GM21619 (cell line): ENCODE measurements at regions not wholly inside any gene's neighbourhood (a gene's known extent, or its start where the extent isn't known, plus 50 kb on each side); places are given as distances from the start of the nearest gene placed in this dataset.

Experiments used
- ATAC-seq: cut with Tn5 transposase; IDR thresholded peaks from one replicate; pipeline ENCODE4 v1.9.1; 2021; ENCODE audit not compliant: unreplicated experiment

DNA sequence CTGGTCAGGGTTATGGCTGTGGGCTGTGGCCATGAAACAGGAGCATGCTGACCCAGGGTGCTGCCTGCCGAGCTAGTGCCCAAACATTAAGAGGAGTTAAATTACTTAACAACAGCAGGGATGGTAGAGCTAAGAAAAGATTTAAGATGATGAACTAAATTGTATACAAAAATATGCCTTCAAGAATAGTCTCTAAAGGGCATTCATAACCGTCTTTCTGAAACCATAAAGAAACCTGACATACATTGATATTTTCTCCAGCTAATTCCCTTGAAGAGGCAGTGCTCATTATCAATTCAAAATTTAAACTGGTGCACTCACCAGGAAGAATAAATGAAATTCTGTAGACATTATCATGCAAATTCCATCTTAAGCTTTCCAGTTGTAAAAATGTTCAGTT, 265.8 kb upstream of the TAC1 start:
- ATAC-seq, result no peak

DNA sequence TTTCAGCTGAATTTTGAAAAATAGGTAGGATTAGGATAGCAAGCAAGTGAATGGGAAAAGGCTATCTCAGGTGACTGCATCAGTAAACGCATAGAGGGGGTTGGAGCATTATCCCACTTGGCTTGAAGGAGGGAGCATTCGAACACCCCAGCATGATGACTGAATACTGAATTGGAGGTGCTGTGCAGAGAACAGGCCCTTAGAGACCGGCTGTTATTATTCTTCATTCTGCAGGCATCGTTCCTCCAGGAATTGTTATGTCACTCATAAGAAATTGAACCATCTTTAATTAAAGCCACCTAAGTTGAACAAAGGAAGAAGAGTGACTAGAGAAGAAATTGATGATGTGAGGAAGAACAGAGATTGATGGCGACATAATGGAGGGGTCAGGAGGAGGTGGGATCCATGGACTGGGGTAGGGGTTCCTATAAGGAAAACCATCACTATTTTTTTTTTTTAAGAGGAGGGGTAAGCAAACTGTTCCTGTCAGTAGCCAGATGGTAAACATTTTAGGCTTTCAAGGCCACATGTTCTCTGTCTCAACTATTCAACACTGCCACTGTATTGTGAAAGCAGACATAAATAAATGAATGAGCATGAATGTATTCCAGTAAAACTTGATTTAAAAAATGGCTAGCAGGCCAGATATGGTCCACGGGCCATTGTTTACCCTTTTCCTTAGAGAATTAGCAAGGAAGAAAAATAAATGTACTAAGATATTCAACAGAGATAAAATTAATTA, 264.7 kb upstream of the TAC1 start:
- ATAC-seq, result no peak

DNA sequence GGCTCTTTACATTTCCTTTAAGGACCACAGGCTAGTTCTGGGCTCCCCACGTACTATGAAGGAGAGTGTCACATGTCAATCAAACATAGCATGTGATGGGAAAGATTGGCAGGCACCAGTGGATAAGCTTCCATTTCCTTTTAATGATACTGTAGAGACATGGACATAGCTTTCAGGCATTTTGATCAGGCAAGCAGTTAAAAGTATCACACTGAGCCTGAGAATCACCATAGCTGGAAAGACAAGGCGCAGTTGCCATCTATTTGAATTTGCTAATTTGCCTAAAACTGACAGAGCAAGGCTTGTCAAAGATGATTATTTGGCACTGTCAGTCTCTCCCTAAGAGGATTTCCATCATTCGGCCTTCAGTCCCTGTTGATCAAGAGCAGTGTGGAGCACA, 263.4 kb upstream of the TAC1 start:
- no peak for ATAC-seq

DNA sequence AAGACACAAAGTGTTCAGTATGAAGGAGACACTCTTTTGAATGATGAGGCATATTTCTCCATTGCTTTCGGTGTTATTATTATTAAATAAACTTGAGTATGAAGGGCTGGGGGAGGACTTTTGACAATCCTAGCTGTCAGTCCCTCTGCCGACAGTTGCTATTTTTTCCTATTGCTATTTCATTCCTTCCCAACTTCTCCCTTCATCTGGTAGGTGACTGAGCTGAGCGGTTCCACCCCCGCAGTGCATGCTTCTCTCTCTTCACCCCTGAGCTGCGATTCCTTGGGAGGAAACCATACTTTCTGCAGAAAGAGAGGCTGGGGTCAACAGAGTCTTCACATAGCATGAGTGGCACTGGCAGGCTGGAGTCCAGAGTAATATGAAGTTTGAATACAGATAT, 261.2 kb upstream of the TAC1 start:
- ATAC-seq, result no peak

DNA sequence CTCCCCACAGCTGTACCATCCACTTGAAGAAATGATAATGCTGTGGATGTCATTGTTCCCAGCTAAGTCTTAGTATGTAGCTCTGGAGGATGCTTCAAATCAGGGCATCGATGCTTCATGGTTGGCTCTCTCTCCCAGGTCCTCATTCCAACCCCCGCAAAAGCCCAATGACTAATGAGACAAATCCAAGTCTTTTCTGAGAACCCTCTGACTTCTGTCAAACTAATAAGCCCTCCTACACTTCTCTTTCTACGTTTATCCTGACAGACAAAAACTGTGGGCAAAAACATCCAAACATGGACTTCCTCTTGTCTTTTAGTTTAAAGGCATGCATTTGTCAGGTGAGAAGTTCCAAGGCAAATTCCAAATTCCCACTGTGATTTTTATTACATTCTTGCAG, 260.4 kb upstream of the TAC1 start:
- ATAC-seq, result no peak

DNA sequence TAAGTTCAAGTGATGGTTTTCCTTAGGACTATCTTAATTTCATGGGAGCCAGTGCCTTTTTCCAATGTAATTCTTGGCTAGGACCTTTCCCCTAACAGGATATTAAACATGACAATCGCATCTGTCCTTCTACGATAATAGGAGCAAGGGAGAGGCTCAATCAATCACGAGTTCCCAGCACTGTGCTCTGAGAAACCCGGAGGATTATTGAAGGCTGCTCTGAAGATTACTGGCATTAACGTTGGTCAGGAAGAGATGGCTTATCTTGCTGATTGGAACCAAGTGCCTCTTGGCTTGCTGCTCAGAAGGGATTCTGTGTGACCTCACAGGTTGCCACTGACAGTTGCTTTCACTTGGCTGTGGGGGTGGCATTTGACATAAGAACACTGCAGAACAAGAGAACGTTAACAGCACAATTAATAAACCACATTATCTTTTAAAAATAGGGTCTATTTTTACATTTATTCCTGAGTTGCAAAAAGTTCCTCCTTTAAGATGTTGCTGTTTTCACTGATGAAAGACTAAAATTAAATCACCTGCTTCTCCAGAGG, 252.1 kb upstream of the TAC1 start:
- ATAC-seq, result no peak

DNA sequence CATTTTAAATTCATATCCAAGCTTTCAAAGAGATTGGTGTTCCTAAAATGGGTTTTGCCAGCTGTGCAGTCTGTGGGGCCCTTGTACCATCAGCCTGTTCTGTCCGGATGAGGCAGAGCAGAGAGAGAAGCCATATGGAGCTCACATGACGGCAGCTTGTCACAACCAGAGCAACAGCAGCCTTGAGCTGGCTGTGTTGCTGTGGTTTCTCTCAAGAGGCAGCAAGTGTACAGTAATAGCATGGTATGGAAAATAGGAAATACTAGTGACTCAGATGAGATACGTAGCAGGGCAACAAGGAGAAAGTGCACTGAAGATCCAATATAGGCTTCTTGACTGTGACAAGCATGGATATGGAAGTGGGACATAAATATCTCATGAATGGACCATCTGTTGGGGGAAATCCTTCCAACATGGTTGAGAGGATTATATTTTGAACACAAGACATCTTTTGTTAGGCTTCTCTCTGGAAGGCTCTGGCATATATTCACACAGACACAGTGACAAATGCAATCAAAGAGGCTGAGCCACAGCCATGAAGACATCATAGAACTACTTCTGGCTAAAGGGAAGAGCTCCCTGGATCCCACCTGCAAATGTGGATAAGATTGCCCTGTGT, 251.0 kb upstream of the TAC1 start:
- ATAC-seq, result no peak

DNA sequence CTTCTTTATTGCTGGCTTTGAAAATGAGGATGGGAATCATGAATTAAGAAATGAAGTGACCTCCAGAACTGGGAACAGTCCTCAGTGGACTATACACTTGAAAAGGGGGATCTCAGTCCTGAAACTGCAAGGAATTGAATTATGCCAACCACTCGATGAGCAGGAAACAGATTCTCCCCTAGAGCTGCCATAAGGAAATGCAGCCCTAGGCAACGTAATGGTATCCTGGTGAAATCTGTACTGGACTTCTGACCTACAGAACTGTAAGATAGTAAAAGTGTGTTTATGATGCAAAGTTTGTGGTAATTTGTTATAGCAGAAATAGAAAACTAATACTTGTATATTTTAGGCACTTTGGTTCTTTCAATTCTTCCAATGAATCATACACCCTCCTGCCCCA, 236.4 kb upstream of the TAC1 start:
- no peak for ATAC-seq

DNA sequence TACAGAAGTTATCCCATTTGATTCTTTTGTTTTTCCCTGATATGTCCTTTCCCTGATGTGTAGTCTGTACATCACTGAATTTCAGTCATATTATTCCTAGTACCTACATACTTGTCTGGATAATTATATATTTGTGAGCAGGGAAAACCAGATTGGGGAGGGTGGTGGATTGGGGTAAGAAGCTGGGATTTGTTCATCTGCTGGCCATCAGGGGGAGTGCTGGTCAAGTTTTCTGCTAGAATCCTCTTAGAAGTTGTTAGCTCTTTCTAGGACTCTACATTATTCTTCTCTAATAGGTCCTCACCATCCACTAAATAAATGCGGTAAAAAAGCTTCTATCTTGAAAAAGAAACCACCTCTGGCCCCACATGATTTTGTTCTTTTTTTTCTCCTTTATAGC, 232.7 kb upstream of the TAC1 start:
- ATAC-seq, result no peak

DNA sequence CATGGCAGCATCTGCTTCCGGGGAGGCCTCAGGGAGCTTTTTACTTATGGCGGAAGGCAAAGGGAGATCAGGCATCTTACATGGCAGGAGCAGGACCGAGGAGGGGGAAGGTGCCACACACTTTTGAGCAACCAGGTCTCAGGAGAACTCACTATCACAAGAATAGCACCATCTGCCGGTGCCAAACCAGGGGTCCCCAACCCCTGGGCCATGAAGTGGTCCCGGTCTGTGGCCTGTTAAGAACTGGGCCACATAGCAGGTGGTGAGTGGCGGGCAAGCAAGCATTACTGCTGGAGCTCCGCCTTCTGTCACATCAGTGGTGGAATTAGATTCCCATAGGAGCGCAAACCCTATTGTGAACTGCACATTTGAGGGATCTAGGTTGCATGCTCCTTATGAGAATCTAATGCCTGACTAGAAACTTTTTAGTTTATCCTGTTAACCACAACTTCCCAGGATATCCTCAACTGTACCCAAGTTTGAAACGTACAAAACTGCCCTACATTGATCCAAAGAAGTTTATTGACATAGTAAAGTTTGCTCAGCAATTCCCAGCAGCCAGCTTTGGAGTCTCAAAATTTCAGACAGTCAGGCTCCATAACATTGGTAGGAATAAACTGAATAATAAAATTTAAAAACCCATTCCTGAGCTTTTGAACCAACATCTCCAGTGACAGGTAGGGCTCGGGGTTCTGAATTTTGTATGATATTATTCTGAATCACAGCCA, 228.4 kb upstream of the TAC1 start:
- ATAC-seq, result no peak

DNA sequence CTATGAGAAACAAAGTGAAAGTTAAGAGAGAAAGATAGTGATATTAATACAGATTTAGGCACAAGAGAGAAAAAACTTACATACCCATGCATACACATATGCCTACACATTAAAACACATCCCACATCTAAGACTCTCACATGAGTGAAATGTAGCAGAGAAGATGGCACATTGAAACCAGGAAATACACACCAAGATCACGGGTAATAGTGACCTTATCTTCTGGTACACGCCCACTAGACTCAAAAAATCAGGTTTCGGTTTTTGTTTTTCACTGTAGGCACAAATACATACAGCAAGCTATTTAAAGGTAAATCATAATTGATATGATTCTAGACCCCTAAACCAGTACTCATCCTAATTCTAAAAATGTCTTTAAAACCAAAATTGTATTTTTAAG, 225.2 kb upstream of the TAC1 start:
- no peak for ATAC-seq

DNA sequence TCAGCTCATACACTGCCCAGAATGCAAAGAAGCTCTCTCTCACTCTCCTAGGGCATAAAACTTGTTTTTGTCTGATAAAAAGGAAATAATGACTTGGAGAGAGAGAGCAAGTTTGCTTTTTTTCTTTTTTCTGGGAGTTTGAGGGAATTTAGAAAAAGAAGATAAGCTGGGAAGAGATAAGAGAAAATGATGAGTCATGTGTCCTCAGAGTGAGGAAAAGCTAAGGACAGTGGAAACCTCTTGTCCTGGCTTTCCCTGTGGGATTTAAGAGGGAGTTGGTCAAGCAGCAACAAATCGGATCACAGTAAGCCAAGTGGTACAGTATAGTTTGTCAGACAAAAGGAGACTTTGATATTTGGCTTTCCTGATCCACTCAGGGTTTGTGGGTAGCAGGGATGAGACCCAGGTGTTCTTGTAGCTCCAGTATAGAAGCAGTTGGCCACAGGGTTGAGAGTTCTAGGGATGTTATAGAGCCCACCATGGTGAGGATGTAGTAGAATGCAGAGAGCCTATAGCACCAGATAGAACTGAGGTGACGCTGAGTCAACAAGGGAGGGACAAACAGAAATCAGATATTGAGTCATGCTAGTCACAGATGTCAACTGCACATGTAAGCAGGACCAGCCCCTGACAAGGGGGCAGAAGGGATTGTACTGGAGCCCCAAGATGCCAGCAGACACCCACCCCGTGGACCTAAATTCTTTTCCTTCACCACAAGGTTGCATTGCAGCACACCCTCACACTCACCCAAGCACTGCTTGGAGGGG, 219.3 kb upstream of the TAC1 start:
- no peak for ATAC-seq

DNA sequence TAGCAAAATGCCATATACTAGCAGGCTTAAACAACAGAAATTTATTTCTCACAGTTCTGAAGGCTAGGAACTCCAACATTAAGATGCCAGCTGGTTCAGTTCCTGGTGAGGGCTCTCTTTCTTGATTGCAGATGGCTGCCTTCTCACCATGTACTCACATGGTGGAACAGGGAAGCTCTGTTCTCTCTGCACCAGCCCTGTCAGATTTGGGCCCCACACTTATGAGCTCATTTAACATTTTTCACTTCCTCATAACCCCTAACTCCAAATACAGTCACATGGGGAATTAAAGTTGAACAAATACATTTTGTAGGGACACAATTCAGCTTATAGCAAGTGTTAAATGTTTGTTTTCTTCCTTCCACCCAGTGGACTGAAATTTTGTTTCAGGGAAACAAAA, 218.6 kb upstream of the TAC1 start:
- ATAC-seq, result peak; percentile 63

DNA sequence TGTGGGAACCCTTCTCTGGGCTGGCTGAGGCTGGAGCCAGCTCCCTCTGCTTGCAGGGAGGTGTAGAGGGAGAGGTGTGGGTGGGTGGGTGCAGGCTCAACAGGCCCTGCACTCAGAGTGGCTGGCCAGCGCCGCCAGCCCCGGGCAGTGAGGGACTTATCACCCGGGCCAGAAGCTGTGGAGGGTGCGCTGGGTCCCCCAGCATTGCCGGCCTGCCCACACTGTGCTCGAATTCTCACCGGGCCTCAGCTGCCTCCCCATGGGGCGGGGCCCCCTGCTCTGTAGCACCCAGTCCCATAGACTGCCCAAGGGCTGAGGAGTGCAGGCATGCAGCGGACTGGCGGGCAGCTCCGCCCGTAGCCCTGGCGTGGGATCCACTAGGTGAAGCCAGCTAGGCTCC, 190.7 kb upstream of the TAC1 start:
- ATAC-seq, result no peak

DNA sequence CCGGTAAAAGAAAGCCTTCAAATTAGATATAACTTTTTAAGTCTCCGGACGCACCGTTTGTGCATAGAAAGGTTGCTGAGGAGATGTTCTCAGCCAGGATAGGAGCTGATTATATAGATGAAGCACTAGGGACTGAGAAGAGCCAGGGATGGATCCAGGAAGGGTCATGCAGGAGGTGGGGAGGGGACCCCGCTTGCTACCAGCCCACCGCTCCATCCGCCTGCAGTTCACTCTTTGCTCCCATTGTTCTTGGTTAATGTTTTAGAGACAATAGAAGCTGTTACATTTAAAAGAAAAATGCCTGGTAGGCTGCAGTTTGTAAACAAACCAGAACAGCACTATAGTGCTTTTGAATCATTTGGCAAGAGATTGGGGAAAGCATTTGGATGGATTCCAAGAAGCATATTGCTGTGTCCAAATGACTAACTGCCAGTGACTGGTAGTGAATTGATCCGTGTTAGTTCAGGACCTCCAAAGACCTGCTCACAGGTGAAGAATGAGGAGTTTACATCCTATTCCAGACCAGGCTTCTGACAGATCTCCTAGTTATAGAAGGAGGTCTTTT, 175.9 kb upstream of the TAC1 start:
- ATAC-seq, result no peak

DNA sequence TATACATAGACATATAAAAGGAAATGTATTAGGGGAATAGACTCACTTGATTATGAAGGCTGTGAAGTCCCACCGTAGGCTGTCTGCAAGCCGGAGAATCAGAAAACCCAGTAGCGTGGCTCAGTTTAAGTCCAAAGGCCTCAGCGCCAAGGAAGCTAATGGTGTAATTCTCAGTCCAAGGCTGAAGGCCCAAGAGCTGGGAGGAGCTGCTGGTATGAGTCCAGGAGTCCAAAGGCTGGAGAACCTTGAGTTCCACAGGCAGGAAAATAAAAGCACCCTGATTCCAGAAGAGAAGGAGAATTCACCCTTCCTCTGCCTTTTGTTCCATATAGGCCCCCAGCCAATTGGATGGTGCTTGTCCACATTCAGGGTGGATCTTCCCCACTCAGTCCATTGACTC, 166.2 kb upstream of the TAC1 start:
- no peak for ATAC-seq

DNA sequence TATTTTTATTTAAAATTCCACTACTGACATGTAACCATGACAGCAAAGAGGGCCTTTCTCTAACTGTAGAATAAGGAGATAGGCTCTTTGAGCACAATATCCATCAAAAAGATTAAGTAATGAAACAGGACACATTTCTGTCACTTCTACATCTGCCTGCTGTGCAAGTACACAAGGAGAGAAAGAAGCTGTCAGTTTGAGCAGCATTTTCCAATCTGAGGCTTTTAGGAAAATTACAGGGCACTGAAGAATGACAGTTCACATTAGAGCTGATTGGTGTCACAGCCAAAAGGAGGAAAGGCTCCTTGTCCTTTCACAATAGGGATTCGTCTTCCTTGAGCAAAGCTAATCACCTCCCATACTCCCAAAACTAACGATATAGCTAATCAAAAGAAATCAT, 158.8 kb upstream of the TAC1 start:
- no peak for ATAC-seq

DNA sequence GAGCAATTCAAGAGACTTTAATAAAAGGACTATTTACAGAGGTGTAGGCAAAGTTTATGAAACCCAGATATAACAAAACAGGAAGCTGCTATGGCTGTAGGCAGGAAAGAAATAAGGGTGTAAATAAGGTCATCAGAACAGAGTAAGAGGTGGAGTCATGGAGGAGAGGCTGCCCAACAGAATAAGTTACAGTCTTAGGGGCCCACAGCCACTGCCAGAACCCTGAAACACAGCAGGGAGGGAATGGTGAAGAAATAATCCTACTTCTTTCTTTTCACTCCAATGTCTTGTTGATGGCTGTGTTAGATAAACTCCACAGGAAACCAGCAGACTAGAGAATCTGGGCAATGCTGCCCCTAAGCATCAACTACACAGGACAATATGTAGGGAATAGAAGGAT, 155.8 kb upstream of the TAC1 start:
- no peak for ATAC-seq

DNA sequence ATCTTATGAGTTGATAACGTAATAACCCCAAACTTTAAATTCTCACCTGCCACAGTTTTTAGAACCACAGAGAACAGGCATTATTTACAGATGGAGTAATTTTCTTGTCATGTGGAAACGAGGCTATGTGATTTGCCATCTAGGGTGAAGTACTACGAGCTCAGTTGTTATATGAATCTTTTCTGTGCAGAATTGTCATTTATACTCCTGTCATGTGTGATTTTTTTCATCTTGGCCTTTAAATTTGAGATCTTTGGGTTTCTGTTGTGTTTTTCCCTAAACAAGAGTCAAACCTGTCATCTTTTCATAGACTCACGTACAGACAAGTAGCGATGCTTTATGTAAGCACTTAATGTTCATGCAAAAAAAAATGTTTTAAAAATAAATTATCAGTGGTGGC, 153.7 kb upstream of the TAC1 start:
- no peak for ATAC-seq

DNA sequence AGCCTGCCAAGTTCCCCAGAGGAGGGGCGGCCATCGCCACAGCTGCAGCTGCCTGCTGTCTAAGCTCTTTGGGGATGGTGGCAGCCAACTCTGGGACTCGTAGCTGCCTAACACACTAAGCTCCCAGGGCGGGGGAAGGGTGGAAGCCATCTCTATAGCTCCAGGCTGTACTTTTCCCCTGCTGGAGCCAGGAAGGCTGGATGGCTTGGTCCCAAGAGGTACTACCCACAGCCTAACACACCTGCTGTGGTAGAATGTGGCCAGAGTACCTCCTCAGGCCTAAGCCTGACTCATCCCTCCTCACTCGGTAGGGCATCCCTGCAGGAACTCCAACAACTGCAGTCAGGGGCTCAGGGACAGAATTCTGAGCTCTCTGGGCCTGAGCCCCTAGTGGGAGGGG, 151.7 kb upstream of the TAC1 start:
- no peak for ATAC-seq

DNA sequence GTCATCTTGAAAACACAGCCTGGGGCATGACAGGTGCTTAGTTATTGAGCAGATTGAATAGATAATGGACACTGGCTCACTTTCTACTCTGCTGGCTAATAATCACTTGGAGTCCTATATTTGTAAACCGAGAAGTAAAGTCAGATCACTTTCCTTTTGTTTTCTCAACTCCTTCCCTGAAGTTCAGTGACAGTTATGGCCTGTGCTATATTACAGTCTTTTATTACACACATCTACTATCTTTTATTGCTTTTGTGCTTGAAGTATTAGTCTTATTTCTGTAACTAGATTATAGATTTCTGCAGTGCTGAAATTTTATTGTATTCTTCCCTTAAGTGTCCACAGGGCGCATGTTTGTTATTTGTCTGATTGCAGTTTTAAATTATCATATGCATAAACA, 136.4 kb upstream of the TAC1 start:
- ATAC-seq, result no peak
